ENCODE measurements at regions not wholly inside any gene's neighbourhood (a gene's known extent, or its start where the extent isn't known, plus 50 kb on each side); places are given as distances from the start of the nearest gene placed in this dataset.

- no peak for TF ChIP-seq EZH2 (IDR thresholded peaks at IDR 0.05; ENCODE audit: low read depth, unreplicated experiment)
- TF ChIP-seq, protein P1, sequence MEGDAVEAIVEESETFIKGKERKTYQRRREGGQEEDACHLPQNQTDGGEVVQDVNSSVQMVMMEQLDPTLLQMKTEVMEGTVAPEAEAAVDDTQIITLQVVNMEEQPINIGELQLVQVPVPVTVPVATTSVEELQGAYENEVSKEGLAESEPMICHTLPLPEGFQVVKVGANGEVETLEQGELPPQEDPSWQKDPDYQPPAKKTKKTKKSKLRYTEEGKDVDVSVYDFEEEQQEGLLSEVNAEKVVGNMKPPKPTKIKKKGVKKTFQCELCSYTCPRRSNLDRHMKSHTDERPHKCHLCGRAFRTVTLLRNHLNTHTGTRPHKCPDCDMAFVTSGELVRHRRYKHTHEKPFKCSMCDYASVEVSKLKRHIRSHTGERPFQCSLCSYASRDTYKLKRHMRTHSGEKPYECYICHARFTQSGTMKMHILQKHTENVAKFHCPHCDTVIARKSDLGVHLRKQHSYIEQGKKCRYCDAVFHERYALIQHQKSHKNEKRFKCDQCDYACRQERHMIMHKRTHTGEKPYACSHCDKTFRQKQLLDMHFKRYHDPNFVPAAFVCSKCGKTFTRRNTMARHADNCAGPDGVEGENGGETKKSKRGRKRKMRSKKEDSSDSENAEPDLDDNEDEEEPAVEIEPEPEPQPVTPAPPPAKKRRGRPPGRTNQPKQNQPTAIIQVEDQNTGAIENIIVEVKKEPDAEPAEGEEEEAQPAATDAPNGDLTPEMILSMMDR (conservative IDR thresholded peaks at IDR 0.05; ENCODE audit: low read depth in 2 of 2), result no peak
- TF ChIP-seq POLR2AphosphoS5 (IDR thresholded peaks at IDR 0.05; ENCODE audit: low read depth), result no peak
- TF ChIP-seq REST (IDR thresholded peaks at IDR 0.05; ENCODE audit: unreplicated experiment), result no peak
- TF ChIP-seq ZNF114 (CRISPR knock-in tag; IDR thresholded peaks at IDR 0.05), result no peak
- no peak for TF ChIP-seq CREB1 (CRISPR knock-in tag; IDR thresholded peaks at IDR 0.05; ENCODE audit: low read depth)
- no peak for TF ChIP-seq EZH2phosphoT487 (IDR thresholded peaks at IDR 0.05; ENCODE audit: unreplicated experiment)
- TF ChIP-seq, protein P2, sequence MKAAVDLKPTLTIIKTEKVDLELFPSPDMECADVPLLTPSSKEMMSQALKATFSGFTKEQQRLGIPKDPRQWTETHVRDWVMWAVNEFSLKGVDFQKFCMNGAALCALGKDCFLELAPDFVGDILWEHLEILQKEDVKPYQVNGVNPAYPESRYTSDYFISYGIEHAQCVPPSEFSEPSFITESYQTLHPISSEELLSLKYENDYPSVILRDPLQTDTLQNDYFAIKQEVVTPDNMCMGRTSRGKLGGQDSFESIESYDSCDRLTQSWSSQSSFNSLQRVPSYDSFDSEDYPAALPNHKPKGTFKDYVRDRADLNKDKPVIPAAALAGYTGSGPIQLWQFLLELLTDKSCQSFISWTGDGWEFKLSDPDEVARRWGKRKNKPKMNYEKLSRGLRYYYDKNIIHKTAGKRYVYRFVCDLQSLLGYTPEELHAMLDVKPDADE (IDR thresholded peaks at IDR 0.05), result no peak
Measured at GRCh38 chr5:101435768-101436167, 532.7 kb upstream of the ST8SIA4 start.
